Panc1 (cell line): ENCODE measurements at regions not wholly inside any gene's neighbourhood (a gene's known extent, or its start where the extent isn't known, plus 50 kb on each side); places are given as distances from the start of the nearest gene placed in this dataset.

ENCODE experiments used
- ATAC-seq: fragments of 200-7000 bp; cut with Tn5 transposase; 2 replicates; pipeline ENCODE4 v1.9.1; 2020; ENCODE audit warnings: mild to moderate bottlenecking, moderate library complexity
- BruUV-seq: library from RNA; stranded (reverse); fragments of 400-500 nt; replicated peaks from 2 replicates; lab custom pipeline; 2021; lab: Mats Ljungman, UMichigan
- CTCF ChIA-PET: fragments of 300-600 bp; sonication (Branson Sonifier 250); formaldehyde crosslinking; loops from one replicate; lab custom pipeline; 2022; ENCODE audit warnings: antibody characterized with exemption; lab: Charles Lee
- POLR2A ChIA-PET: fragments of 300-600 bp; sonication (Branson Sonifier 250); formaldehyde crosslinking; loops from one replicate; lab custom pipeline; 2022; ENCODE audit warnings: antibody characterized with exemption; lab: Charles Lee
- DNase-seq: peaks from one replicate; pipeline ENCODE4 v3.0.0-alpha.2; 2010; ENCODE audit warnings: low read depth, low spot score
- H3K27ac ChIP-seq: 2 replicates; pipeline ENCODE4 v1.5.1; 2011; ENCODE audit warnings: mild to moderate bottlenecking, low read length, inconsistent platforms
- H3K27me3 ChIP-seq: fragments of 200-500 bp; sonication (Bioruptor generic); 2 replicates; pipeline ENCODE4 v1.6.0; 2014; ENCODE audit warnings: low read length, inconsistent platforms; ENCODE audit not compliant: control insufficient read depth, insufficient read depth
- H3K36me3 ChIP-seq: fragments of 200-500 bp; sonication (Bioruptor generic); 2 replicates; pipeline ENCODE4 v1.5.1; 2014; ENCODE audit warnings: inconsistent platforms, mild to moderate bottlenecking, low read length, moderate library complexity; ENCODE audit not compliant: control insufficient read depth, insufficient read depth
- H3K4me1 ChIP-seq: 2 replicates; pipeline ENCODE4 v1.5.1; 2011; ENCODE audit warnings: inconsistent platforms, mild to moderate bottlenecking, low read length, moderate library complexity; ENCODE audit not compliant: control insufficient read depth, insufficient read depth
- H3K4me3 ChIP-seq, 2 experiments: 2 replicates each; pipeline ENCODE4 v1.5.1; 2011 to 2012; ENCODE audit warnings: low read depth in 2 of 2, low read length in 2 of 2, mild to moderate bottlenecking in 2 of 2, inconsistent platforms in 1 of 2, moderate library complexity in 1 of 2
- H3K9me3 ChIP-seq: fragments of 200-500 bp; sonication (Bioruptor generic); 2 replicates; pipeline ENCODE4 v1.5.1; 2014; ENCODE audit warnings: low read depth, mild to moderate bottlenecking, inconsistent platforms, low read length, moderate library complexity; ENCODE audit not compliant: control insufficient read depth, insufficient read depth
- CTCF ChIP-seq: fragments of 450-650 bp; IDR thresholded peaks from 2 replicates; pipeline ENCODE4 v1.5.1; 2017; ENCODE audit warnings: mild to moderate bottlenecking
- POLR2AphosphoS5 ChIP-seq: IDR thresholded peaks from 2 replicates; pipeline ENCODE4 v1.6.1; 2012; ENCODE audit warnings: mild to moderate bottlenecking, low read depth, low read length, moderate library complexity
- REST ChIP-seq, 2 experiments: IDR thresholded peaks; 2 replicates each; pipeline ENCODE4 v1.6.1; 2011 to 2012; ENCODE audit warnings: low read depth in 2 of 2, control low read depth in 1 of 2, low read length in 1 of 2, mild to moderate bottlenecking in 1 of 2, moderate library complexity in 1 of 2; ENCODE audit not compliant: insufficient read depth in 1 of 2
- SIN3A ChIP-seq: IDR thresholded peaks from 2 replicates; pipeline ENCODE4 v1.6.1; 2012; ENCODE audit warnings: low read depth, mild to moderate bottlenecking, low read length, moderate library complexity, borderline replicate concordance; ENCODE audit not compliant: insufficient read depth
- TCF7L2 ChIP-seq: IDR thresholded peaks from 2 replicates; pipeline ENCODE4 v1.6.1; 2011; ENCODE audit warnings: mild to moderate bottlenecking, low read depth, low read length, inconsistent platforms
- in situ Hi-C: cut with HindIII; loops from 2 replicates; pipeline ENCODE4 v1.10.0; 2016; ENCODE audit warnings: low sequenced_read_pairs, low pct_unique_long_range_greater_than_20kb
- intact Hi-C: fragments of 100-400 bp; cut with micrococcal nuclease; formaldehyde crosslinking; loops from one replicate; pipeline ENCODE4 v1.10.0; 2022; ENCODE audit not compliant: unreplicated experiment

- DNase-seq = no peak
- intact Hi-C loops = no loop called here
- H3K9me3 ChIP-seq = no peaks in the 10 kb centered on the region
- ChIA-PET POLR2A (no interaction called here), CTCF (no interaction called here)
- no peak overlapping the region for H3K4me3 ChIP-seq
- H3K36me3 ChIP-seq = no peaks in the 10 kb centered on the region
- in situ Hi-C loops = no loop called here
- no TSS peak for BruUV-seq
- no peaks in the 10 kb centered on the region for H3K27me3 ChIP-seq
- H3K27ac ChIP-seq = no peak overlapping the region
- no peak for TF ChIP-seq POLR2AphosphoS5
- TF ChIP-seq SIN3A = no peak
- no peak for TF ChIP-seq TCF7L2
- no peak for TF ChIP-seq CTCF
- no peak for TF ChIP-seq REST (IDR thresholded peaks at IDR 0.05; ENCODE audit: insufficient read depth in 1 of 2, low read depth in 2 of 2, low read length in 1 of 2)
- no peak for ATAC-seq
- H3K4me1 ChIP-seq = no peaks in the 10 kb centered on the region
Measured at GRCh38 chr5:67954351-67954750, 261.2 kb upstream of the PIK3R1 start.

- Histone ChIP-seq H3K9me3 (no peaks in the 10 kb centered on the region), H3K4me1 (no peaks in the 10 kb centered on the region), H3K4me3 (no peak overlapping the region), H3K27me3 (no peaks in the 10 kb centered on the region), H3K27ac (no peak overlapping the region), H3K36me3 (no peaks in the 10 kb centered on the region)
- intact Hi-C loops (no loop called here), in situ Hi-C loops (no loop called here)
- DNase-seq = no peak
- POLR2A ChIA-PET = no interaction called here
- no peak for TF ChIP-seq CTCF
- TF ChIP-seq SIN3A = no peak
- no peak for TF ChIP-seq TCF7L2
- no peak for TF ChIP-seq POLR2AphosphoS5
- CTCF ChIA-PET = no interaction called here
- no TSS peak for BruUV-seq
- ATAC-seq = no peak
Measured at GRCh38 chr5:67942421-67942820, 273.1 kb upstream of the PIK3R1 start.
